HG03442 (cell line): ENCODE measurements at regions not wholly inside any gene's neighbourhood (a gene's known extent, or its start where the extent isn't known, plus 50 kb on each side); places are given as distances from the start of the nearest gene placed in this dataset.
"Not testable (repeated sequence)": the region's sequence is repeated elsewhere in the genome, so short reads cannot be mapped to it uniquely, and the experiment has no call there.

Experiments
- ATAC-seq: cut with Tn5 transposase; IDR thresholded peaks from one replicate; pipeline ENCODE4 v1.9.1; 2021; ENCODE audit warnings: mild to moderate bottlenecking, moderate library complexity; ENCODE audit not compliant: unreplicated experiment

GRCh38 chr21:29396951-29397455 lies 98.3 kb downstream of the BACH1 start:
- ATAC-seq = no peak

DNA sequence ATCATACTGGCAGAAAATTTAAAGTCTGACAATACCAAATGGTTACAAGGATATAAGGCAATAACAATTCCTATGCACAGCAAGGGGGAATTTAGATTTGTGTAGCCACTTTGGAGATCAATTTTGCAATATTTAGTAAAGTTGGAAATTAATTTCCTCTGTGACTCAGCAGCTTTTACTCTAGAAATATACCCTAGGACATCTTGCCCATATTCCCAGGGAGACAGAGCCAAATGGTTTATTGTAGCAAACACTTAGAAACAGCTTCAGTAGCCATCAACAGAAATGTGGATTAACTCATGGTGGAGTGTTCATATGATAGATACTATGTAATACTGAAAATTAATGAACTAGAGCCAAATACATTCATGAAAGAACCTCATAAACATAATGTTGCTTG lies 104.6 kb downstream of the BACH1 start:
- ATAC-seq = no peak

- no peak for ATAC-seq
These were observed 105.3 kb downstream of the BACH1 start for GRCh38 chr21:29403922-29404538.

GRCh38 chr21:29405503-29406122 lies 106.9 kb downstream of the BACH1 start:
- no peak for ATAC-seq

GRCh38 chr21:29406385-29406784 lies 107.7 kb downstream of the BACH1 start:
- no peak for ATAC-seq

GRCh38 chr21:29407571-29407970 lies 108.8 kb downstream of the BACH1 start:
- ATAC-seq = no peak

GRCh38 chr21:29413683-29414082 lies 115.0 kb downstream of the BACH1 start:
- no peak for ATAC-seq

DNA sequence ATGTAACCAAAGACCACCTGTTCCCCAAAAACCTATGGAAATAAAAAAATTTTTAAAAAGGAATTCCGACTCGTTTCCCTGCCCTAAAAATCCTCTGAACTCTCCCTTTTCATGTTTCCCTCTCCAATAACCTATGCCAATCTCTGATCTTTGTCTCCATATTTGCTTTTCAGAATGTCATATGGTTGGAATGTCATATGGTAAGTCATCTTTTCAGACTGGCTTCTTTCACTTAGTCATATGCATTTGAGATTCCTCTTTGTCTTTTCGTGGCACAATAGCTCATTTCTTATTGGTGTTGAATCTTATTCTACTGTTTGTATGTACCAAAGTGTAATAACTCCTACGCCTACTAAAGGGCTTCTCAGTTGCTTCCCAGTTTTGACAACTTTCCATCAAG lies 117.5 kb downstream of the BACH1 start:
- no peak for ATAC-seq

DNA sequence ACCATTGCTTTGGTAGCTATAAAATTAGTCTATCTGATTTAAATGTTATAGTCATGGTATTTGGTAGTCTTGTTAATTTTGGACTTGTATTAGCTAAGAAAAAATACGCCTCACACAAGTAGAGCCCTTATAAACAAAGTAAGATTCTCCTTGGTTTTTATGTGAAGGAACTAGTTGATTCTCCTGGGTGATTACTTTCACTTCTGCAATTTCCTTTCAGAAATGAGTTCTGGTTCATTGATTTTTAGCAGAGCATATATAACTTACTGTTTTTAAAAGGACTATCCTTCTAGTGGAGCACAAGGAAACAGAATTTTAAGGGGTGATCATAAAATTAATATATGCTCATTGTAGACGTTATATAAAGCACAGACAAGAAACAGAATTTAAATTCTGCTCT lies 120.1 kb downstream of the BACH1 start:
- ATAC-seq = peak; percentile 79

GRCh38 chr21:29419422-29419821 lies 120.7 kb downstream of the BACH1 start:
- ATAC-seq = no peak

- no peak for ATAC-seq
These were observed 124.6 kb downstream of the BACH1 start for GRCh38 chr21:29423099-29423870.

- no peak for ATAC-seq
These were observed 126.0 kb downstream of the BACH1 start for GRCh38 chr21:29424728-29425127.

DNA sequence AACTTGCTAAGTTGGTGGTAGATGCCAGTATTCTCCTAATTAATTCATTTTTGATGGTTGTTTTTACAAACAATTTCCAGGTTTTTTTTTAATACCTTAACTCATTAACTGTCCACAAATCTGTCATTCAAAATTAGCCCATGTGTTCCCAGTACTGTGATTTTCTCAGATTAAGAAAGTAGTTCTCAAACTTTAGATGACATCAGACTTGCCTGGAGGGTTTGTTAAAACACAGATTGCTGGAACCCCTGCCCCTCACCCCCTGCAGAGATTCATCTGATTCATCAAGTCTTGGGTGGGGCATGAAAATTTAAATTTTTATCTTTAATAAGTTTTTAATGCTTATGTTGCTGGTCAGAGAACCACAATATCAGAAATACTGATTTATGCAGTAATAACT lies 130.5 kb downstream of the BACH1 start:
- ATAC-seq = no peak

DNA sequence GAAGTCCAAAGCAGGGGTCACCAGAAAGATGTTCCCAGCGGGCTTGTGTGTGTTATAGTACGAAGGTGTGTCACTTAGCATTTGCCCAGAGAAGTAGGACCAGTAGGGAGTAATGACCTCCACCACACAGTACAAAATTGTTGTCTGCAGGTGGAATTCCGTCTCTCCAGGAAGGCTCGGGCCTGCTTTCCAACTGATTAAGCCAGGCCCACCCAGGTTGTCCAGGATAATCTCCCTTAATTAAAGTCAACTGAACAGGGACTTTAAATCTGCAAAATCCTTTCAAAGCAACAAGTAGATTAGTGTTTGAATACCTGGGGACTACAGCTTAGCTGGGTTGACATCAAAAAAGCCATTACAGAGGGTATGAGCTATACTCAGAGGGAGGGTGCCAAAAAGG lies 131.3 kb downstream of the BACH1 start:
- ATAC-seq = no peak

GRCh38 chr21:29430576-29430975 lies 131.9 kb downstream of the BACH1 start:
- ATAC-seq = no peak

- no peak for ATAC-seq
These were observed 132.5 kb downstream of the BACH1 start for GRCh38 chr21:29431178-29431577.

GRCh38 chr21:29431680-29432079 lies 133.0 kb downstream of the BACH1 start:
- ATAC-seq = no peak

- no peak for ATAC-seq
These were observed 134.8 kb downstream of the BACH1 start for GRCh38 chr21:29433366-29434059.

DNA sequence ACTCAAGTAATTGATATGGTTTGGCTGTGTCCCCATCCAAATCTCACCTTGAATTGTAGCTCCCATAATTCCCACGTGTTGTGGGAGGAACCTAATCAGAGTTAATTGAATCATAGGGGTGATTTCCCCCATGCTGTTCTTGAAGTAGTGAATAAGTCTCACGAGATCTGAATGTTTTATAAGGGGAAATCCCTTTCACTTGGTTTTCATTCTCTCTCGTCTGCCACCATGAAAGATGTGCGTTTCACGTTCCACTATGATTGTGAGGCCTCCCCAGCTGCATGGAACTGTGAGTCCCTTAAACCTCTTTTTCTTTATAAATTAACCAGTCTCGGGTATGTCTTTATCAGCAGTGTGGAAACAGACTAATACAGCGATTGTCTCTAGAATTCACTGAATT lies 135.4 kb downstream of the BACH1 start:
- no peak for ATAC-seq

- not testable (repeated sequence) for ATAC-seq
These were observed 136.3 kb downstream of the BACH1 start for GRCh38 chr21:29434982-29435381.

DNA sequence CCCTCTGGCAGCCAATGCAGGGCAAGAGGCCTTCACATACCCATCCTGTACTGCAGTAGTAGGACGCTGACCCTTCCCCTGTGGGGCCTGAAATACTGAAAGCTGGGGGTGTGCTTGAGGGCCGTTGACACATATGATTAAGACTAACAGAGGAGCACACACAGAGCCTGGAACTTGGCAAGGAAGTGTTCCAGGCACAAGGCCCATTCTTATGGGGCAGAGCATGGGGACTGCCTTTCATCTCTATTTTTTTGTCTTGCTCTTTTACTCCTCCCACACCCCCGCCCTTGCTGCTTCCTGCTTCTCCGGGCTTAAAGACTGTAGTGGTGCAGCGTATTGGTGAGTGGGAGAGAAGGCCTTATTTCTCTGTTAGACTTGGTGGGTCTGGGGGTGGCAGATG lies 137.4 kb downstream of the BACH1 start:
- no peak for ATAC-seq
